Kidney capillary endothelial cell (primary cell): ENCODE measurements at regions not wholly inside any gene's neighbourhood (a gene's known extent, or its start where the extent isn't known, plus 50 kb on each side); places are given as distances from the start of the nearest gene placed in this dataset.
"Not testable (repeated sequence)": the region's sequence is repeated elsewhere in the genome, so short reads cannot be mapped to it uniquely, and the experiment has no call there.

Source experiments
- DNase-seq: peaks from one replicate; pipeline ENCODE4 v3.0.0-alpha.2; 2018; ENCODE audit warnings: low spot score

DNA sequence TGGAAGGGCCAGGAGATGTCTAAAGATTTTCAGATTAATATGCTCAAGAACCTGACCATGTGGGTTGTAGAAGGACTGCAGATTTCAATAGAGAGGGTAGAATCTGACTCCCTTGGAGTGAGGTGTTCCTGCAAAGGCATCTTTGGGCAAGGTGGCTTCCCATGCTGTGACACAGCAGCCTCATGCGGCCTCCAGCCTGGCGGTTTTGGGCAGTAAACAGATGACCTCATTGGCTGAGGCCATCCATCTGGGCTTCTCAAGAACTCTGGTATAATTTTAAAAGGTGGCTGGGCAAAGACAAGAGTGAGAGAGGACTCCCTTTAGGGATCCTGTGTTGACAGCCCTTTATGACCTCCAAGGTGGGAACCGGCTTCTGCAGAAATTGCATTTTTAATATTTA is 90.3 kb upstream of the ERCC6L2 start:
- DNase-seq: no peak

GRCh38 chr9:95784318-95784717 is 91.2 kb upstream of the ERCC6L2 start:
- no peak for DNase-seq

DNA sequence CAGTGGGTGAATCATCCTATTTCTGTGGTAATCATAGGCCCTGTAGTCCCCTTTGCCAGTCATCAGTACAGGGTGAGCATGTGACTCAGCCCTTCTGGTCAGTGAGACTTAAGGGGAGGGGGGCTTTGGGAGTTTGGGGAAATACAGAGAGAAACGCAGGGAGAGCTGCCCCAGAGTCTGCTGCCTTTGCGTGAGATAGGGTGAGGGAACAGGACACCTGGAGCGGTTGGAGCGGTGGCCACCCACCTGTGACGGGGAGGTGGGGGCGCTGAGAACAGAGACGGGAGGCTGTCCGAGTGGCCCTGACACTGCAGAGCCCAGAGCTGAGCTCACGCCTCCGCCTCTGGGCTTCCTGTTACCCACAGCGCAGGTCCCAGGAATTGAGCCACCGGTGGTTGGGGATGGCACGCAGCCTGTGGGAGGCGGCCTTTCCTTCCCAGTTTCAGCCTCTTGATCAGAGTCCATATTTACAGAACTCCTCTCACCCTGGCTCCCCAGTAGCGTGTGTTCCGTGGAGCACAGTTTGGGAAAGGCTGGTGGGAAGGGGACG is 92.0 kb upstream of the ERCC6L2 start:
- DNase-seq: no peak

- DNase-seq: no peak
These were observed 94.7 kb upstream of the ERCC6L2 start for GRCh38 chr9:95780751-95781150.

GRCh38 chr9:95780121-95780520 is 95.4 kb upstream of the ERCC6L2 start:
- DNase-seq: no peak

DNA sequence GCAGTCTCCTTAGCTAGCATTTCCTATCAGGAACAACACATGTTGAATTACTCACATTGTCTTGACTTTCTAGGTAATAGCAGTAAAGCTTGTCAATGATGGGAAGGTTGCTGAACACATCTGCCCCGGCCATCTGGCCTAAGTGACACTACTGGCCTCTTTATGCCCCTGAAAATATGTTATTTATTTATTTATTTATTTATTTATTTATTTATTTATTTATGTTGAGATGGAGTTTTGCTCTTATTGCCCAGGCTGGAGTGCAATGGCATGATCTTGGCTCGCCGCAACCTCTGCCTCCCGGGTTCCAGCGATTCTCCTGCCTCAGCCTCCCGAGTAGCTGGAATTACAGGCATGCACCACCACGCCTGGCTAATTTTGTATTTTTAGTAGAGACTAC is 95.9 kb upstream of the ERCC6L2 start:
- not testable (repeated sequence) for DNase-seq

DNA sequence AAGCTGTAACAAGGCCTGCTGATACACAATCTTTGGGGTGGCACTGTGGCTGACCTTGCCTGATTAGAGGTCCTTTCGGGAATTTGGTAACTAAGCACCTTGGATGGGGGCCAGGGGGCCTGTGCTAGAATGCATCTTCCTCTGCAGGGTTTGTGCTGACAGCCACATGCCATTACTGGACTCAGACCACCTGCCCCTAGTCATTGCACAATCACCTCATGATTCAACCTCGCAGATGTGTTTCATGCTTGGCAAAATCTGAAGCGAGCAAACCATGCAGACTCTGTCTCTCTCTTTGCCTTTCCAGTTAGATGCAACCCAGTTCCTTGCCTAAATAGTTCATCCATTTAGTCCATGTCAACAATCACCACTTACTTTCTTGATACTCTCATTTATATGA is 96.5 kb upstream of the ERCC6L2 start:
- DNase-seq: no peak

- no peak for DNase-seq
These were observed 98.4 kb upstream of the ERCC6L2 start for GRCh38 chr9:95777136-95777535.

- no peak for DNase-seq
These were observed 99.3 kb upstream of the ERCC6L2 start for GRCh38 chr9:95776176-95776575.

- no peak for DNase-seq
These were observed 100.3 kb upstream of the ERCC6L2 start for GRCh38 chr9:95775191-95775590.

- no peak for DNase-seq
These were observed 102.5 kb upstream of the ERCC6L2 start for GRCh38 chr9:95773053-95773418.

- DNase-seq: no peak
These were observed 103.0 kb upstream of the ERCC6L2 start for GRCh38 chr9:95772320-95773052.

DNA sequence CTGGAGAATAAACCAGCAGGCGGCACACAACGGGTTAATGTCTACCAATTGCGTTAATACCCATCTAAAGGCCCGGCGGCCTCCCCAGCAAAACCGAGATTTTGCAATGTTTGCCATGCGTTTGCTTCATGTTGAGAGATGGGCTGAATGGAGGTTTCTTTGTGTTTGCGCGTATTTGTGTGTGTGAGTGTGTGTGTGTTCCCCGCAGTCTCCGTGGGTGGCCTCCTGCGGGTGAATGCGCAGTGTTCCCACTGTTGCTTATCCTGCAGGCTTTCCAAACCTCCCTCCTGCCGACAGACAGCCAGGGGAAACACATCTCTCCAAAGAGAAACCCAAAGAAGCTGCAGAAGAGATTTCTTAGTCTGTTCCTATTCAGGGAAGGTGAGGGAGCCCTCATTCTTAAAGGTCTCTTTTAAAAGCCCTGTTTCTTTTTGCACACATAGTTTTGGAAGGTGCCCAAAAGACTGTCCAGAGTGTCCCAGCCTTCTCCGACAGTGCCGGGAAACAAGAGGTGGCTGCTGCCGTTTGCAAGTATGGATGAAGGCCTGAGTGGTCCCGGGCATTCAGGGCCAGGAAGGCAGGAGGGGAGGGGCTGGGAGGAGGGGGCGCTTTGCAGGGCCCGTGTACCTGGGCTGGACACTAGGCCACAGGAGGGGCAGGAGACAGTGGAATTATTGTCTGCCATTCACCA is 103.8 kb upstream of the ERCC6L2 start:
- no peak for DNase-seq

- no peak for DNase-seq
These were observed 104.8 kb upstream of the ERCC6L2 start for GRCh38 chr9:95770653-95771131.

DNA sequence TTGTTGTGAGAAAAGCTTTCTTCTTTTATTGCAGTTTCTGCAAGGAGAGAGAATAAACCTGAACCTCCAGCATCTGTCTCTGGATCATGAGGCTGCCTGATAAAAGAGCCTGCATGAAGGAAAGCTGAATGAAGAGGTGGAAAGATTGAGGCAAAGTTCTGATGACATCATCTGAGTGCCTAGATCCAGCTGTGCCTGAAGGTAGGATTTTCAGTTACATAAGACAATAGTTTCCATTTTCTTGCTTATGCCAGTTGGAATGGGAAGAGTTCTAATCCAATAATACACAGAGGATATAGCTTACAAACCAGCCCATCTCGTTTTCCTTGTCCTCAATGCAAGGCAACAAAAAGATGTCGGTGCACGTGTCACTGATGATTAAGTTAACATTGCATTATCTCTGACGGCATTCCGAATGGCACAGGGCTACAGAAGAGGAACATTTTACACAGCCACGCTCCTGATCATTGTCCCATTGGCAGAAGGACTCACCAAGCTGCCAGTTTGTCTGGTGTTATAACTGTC is 105.5 kb upstream of the ERCC6L2 start:
- DNase-seq: no peak

GRCh38 chr9:95769473-95769872 is 106.0 kb upstream of the ERCC6L2 start:
- no peak for DNase-seq

DNA sequence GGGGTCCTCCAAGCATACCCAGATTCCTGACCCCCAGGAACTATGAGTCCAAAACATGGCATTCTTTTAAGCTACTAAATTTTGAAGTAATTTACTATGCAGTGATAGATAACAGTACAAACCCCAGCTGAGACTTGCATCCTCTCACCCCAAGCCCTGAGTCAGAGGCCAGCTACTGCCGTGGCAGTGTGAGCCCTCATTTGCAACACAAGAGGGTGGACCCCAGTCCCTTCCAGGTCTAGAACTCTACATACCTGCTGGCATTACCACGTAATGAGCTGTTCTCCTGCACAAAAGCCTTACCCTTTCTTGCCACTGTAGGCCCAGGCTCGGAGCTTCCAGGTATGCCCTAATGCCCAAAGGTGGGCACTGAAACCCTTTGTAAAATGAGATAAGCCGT is 108.6 kb upstream of the ERCC6L2 start:
- no peak for DNase-seq

GRCh38 chr9:95764533-95765319 is 110.8 kb upstream of the ERCC6L2 start:
- no peak for DNase-seq

- DNase-seq: no peak
These were observed 111.5 kb upstream of the ERCC6L2 start for GRCh38 chr9:95763983-95764382.

DNA sequence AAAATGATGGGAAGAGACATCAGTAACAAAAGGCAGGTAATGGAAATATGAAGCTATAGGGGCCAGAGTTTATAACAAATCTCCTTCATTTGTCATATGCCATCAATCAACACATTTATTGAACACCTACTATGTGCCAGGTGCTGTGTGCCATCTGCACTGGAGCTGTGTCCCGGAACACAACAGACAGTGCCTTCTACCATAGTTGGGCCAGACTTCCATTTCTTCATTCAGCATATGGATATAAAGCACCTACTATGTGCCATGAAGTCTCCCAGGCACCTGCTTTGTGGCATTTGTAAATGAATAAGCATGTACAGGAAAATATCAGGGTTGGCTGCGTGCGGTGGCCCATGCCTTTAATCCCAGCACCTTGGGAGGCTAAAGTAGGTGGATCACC is 112.5 kb upstream of the ERCC6L2 start:
- no peak for DNase-seq

DNA sequence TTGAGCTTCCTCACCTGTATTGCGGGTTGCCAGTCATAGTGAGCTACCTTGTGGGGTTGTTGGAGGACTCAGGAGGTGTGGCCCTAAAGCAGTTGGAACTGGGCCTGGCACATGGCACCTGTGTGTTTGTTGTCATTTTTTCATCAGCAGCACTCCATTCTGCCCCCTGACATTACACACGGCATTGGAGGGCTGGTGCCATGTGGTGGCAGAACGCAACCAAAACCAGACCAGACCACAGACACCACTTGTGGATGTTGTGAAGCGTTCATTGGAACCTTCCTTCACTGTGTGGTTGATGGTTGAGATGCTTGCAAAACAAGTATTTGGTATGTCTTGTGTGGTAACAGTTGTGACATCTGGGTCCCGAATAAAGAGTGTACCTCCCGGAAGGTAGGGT is 113.2 kb upstream of the ERCC6L2 start:
- no peak for DNase-seq

DNA sequence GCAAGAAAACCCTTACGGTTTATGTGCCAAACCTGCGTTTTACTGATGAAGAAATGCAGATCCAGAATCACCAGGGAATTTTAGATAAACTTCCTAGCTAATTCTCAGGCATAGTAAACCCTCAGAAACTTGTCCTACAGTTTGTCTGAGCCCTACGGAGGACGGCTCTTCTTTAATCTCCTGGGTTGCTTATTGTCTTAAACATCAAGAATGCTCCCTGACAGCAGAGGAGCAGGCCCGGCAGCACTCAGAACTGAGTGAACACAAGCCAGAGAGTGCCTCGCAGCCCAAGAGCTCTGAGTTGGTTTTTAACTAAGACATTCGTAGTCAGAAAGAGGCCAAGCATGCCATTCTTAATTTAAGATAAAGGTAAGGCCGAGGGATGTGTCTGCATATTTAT is 114.7 kb upstream of the ERCC6L2 start:
- no peak for DNase-seq
